SU-DHL-6 (cell line): ENCODE measurements at regions not wholly inside any gene's neighbourhood (a gene's known extent, or its start where the extent isn't known, plus 50 kb on each side); places are given as distances from the start of the nearest gene placed in this dataset.

Source experiments
- H2AFZ ChIP-seq: fragments of 200-600 bp; sonication (generic); 2 replicates; pipeline ENCODE4 v1.6.1; 2014; ENCODE audit warnings: low read depth, mild to moderate bottlenecking, moderate library complexity, mixed read lengths, antibody characterized with exemption, low read length; ENCODE audit not compliant: severe bottlenecking
- H3F3A ChIP-seq: fragments of 200-600 bp; shearing (Covaris generic); 2 replicates; pipeline ENCODE4 v1.6.0; 2016; ENCODE audit warnings: antibody characterized with exemption, mild to moderate bottlenecking; ENCODE audit not compliant: insufficient read depth
- H3K27ac ChIP-seq: fragments of 200-600 bp; sonication (generic); 2 replicates; pipeline ENCODE4 v1.5.1; 2016; ENCODE audit warnings: low read depth, mild to moderate bottlenecking, low read length, moderate library complexity, mixed read lengths
- H3K27me3 ChIP-seq: fragments of 200-600 bp; sonication (generic), shearing (Covaris generic); 2 replicates; pipeline ENCODE4 v1.6.0; 2014; ENCODE audit warnings: mild to moderate bottlenecking, low read length
- H3K36me3 ChIP-seq: fragments of 200-600 bp; sonication (generic); 2 replicates; pipeline ENCODE4 v1.6.1; 2014; ENCODE audit warnings: mild to moderate bottlenecking, low read length, mixed read lengths
- H3K4me2 ChIP-seq: fragments of 300-600, 200-600 bp; shearing (Covaris generic), sonication (generic); 2 replicates; pipeline ENCODE4 v1.6.0; 2014; ENCODE audit warnings: low read length, low read depth, mild to moderate bottlenecking; ENCODE audit not compliant: poor library complexity, severe bottlenecking
- H3K4me3 ChIP-seq: fragments of 200-600 bp; sonication (generic); 2 replicates; pipeline ENCODE4 v1.5.1; 2014; ENCODE audit warnings: antibody characterized with exemption, low read length, mild to moderate bottlenecking, mixed read lengths; ENCODE audit not compliant: insufficient read depth, poor library complexity, severe bottlenecking
- H3K79me2 ChIP-seq: fragments of 200-600 bp; sonication (generic); 2 replicates; pipeline ENCODE4 v1.6.1; 2014; ENCODE audit warnings: mild to moderate bottlenecking, low read length, moderate library complexity; ENCODE audit not compliant: insufficient read depth
- H3K9ac ChIP-seq: fragments of 200-600 bp; sonication (generic); 2 replicates; pipeline ENCODE4 v1.7.0; 2014; ENCODE audit warnings: mild to moderate bottlenecking, low read length
- H3K9me2 ChIP-seq: fragments of 200-600 bp; sonication (generic); replicated peaks from 2 replicates; pipeline ENCODE4 v1.6.1; 2014; ENCODE audit warnings: low read length; ENCODE audit not compliant: insufficient read depth
- H3K9me3 ChIP-seq: fragments of 200-600 bp; sonication (generic); 2 replicates; pipeline ENCODE4 v1.6.1; 2014; ENCODE audit warnings: low read length, mixed read lengths; ENCODE audit not compliant: insufficient read depth
- H4K20me1 ChIP-seq: fragments of 200-600 bp; sonication (generic); 2 replicates; pipeline ENCODE4 v1.6.1; 2014; ENCODE audit warnings: low read depth, mild to moderate bottlenecking, antibody characterized with exemption, low read length, moderate library complexity, mixed read lengths
- CTCF ChIP-seq: fragments of 200-600 bp; sonication (generic); IDR thresholded peaks from one replicate; pipeline ENCODE4 v1.5.1; 2017; ENCODE audit warnings: antibody characterized with exemption, mild to moderate bottlenecking, low read length, moderate library complexity; ENCODE audit not compliant: insufficient read depth, poor library complexity, severe bottlenecking
- EZH2phosphoT487 ChIP-seq: fragments of 200-600 bp; sonication (generic), shearing (Covaris generic); conservative IDR thresholded peaks from 2 replicates; pipeline ENCODE4 v1.6.1; 2018; ENCODE audit warnings: mild to moderate bottlenecking, antibody characterized with exemption, low read length, moderate library complexity, mixed read lengths

- H3K9me3 ChIP-seq = no peaks in the 10 kb centered on the region
- no peak for TF ChIP-seq EZH2phosphoT487
- TF ChIP-seq CTCF = peak; percentile 22
- H3F3A ChIP-seq = no peaks in the 10 kb centered on the region
- no peaks in the 10 kb centered on the region for H3K36me3 ChIP-seq
- H3K4me3 ChIP-seq = no peak overlapping the region
- H3K79me2 ChIP-seq = no peaks in the 10 kb centered on the region
- no peak overlapping the region for H2AFZ ChIP-seq
- no peaks in the 10 kb centered on the region for H3K27me3 ChIP-seq
- no peak overlapping the region for H3K4me2 ChIP-seq
- no peaks in the 10 kb centered on the region for H3K9me2 ChIP-seq
- H4K20me1 ChIP-seq = no peaks in the 10 kb centered on the region
- no peak overlapping the region for H3K27ac ChIP-seq
- H3K9ac ChIP-seq = no peak overlapping the region
These were observed 93.0 kb downstream of the ZXDA start for GRCh38 chrX:57817302-57817701.

- Histone ChIP-seq H4K20me1 (no peaks in the 10 kb centered on the region), H3K9ac (no peak overlapping the region), H3K4me2 (no peak overlapping the region), H3K9me2 (no peaks in the 10 kb centered on the region), H3F3A (no peaks in the 10 kb centered on the region), H3K27ac (no peak overlapping the region), H2AFZ (no peak overlapping the region), H3K4me3 (no peak overlapping the region), H3K79me2 (no peaks in the 10 kb centered on the region), H3K9me3 (no peaks in the 10 kb centered on the region), H3K27me3 (no peaks in the 10 kb centered on the region), H3K36me3 (no peaks in the 10 kb centered on the region)
- TF ChIP-seq CTCF = no peak
- TF ChIP-seq EZH2phosphoT487 = no peak
These were observed 92.6 kb upstream of the NLRP2B start for GRCh38 chrX:57772637-57773036.

GRCh38 chrX:57771689-57772088 lies 91.6 kb upstream of the NLRP2B start:
- Histone ChIP-seq H3K27ac (no peak overlapping the region), H3F3A (no peaks in the 10 kb centered on the region), H3K36me3 (no peaks in the 10 kb centered on the region), H3K4me3 (no peak overlapping the region), H3K27me3 (no peaks in the 10 kb centered on the region), H3K4me2 (no peak overlapping the region), H3K9ac (no peak overlapping the region), H3K9me3 (no peaks in the 10 kb centered on the region), H2AFZ (no peak overlapping the region), H3K79me2 (no peaks in the 10 kb centered on the region), H4K20me1 (no peaks in the 10 kb centered on the region), H3K9me2 (no peaks in the 10 kb centered on the region)
- TF ChIP-seq EZH2phosphoT487 (no peak), CTCF (no peak)

GRCh38 chrX:57752866-57753265 lies 72.8 kb upstream of the NLRP2B start:
- Histone ChIP-seq H3F3A (no peaks in the 10 kb centered on the region), H3K4me2 (no peak overlapping the region), H3K27me3 (no peaks in the 10 kb centered on the region), H3K27ac (no peak overlapping the region), H3K79me2 (no peaks in the 10 kb centered on the region), H4K20me1 (no peaks in the 10 kb centered on the region), H3K9ac (no peak overlapping the region), H3K4me3 (no peak overlapping the region), H2AFZ (no peak overlapping the region), H3K9me2 (no peaks in the 10 kb centered on the region), H3K36me3 (no peaks in the 10 kb centered on the region), H3K9me3 (no peaks in the 10 kb centered on the region)
- TF ChIP-seq EZH2phosphoT487 (no peak), CTCF (no peak)
